ENCODE measurements at regions not wholly inside any gene's neighbourhood (a gene's known extent, or its start where the extent isn't known, plus 50 kb on each side); places are given as distances from the start of the nearest gene placed in this dataset.

- TF ChIP-seq CTCF (IDR thresholded peaks at IDR 0.05; ENCODE audit: insufficient read depth, low read depth, low read length) (no peak), EZH2 (IDR thresholded peaks at IDR 0.05; ENCODE audit: insufficient read depth, low read length) (no peak)
Observed at GRCh38 chr1:95393434-95393833, 159.4 kb downstream of the RWDD3 start.

Data from astrocyte (in vitro differentiated cells and primary cell).